Spinal cord (tissue), 9 donors: ENCODE measurements at regions not wholly inside any gene's neighbourhood (a gene's known extent, or its start where the extent isn't known, plus 50 kb on each side); places are given as distances from the start of the nearest gene placed in this dataset.

ENCODE experiments used
- DNase-seq, 6 donors: peaks; one replicate each; pipeline versions ENCODE4 v3.0.0 to v3.0.0-alpha.2; 2013 to 2015; ENCODE audit warnings: low spot score in 6 of 6, low read depth in 4 of 6
- H3K27ac ChIP-seq: one replicate; pipeline ENCODE4 v1.5.1; 2013; ENCODE audit warnings: low read depth, low read length, control low read depth
- H3K27me3 ChIP-seq: one replicate; pipeline ENCODE4 v1.6.1; 2013; ENCODE audit warnings: low read length; ENCODE audit not compliant: control insufficient read depth, insufficient read depth
- H3K36me3 ChIP-seq: one replicate; pipeline ENCODE4 v1.6.1; 2013; ENCODE audit warnings: low read length; ENCODE audit not compliant: control insufficient read depth, insufficient read depth
- H3K4me1 ChIP-seq: one replicate; pipeline ENCODE4 v1.6.1; 2013; ENCODE audit warnings: low read length; ENCODE audit not compliant: control insufficient read depth, insufficient read depth
- H3K4me3 ChIP-seq: one replicate; pipeline ENCODE4 v1.5.1; 2013; ENCODE audit warnings: low read depth, low read length, control low read depth
- H3K9me3 ChIP-seq: one replicate; pipeline ENCODE4 v1.6.1; 2013; ENCODE audit warnings: low read length; ENCODE audit not compliant: control insufficient read depth, insufficient read depth
- WGBS: methylation state at CpG from one replicate; pipeline ENCODE4 v1.1.5; 2013; ENCODE audit warnings: missing lambda C conversion rate; ENCODE audit not compliant: insufficient coverage; 5-methylcytosine and 5-hydroxymethylcytosine counted together
- donor health status: healthy.

DNA sequence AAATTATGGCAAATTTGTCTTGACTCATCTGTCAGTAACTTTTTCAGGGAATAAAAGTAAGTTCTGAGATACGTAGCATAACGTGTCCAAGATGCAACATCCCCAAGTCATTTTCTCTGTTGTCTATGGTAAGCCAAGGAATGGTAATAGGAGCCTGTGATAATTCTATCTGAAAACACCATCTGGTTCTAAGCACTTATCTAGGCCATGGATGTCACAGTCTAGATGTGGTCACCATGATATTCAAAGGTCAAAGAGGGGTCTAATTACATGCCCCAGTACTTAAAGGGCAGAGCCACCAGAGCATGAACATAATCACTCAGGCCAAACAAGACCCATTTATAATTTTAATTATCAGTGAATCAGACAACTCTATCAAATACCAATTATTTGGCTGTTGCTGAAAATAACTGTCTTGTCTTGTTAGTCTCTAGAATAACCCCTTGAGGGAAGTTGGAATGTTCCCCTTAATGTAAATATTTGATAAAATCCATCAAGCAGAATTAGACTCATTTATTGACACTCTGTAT lies 225.1 kb upstream of the MPPED2 start:
- Histone ChIP-seq H3K4me3 (no peak overlapping the region), H3K27ac (no peak overlapping the region), H3K36me3 (no peaks in the 10 kb centered on the region), H3K9me3 (peaks cover 3% of the 10 kb centered on the region), H3K27me3 (no peaks in the 10 kb centered on the region), H3K4me1 (no peaks in the 10 kb centered on the region)
- no peak for DNase-seq
- 100% methylated on average over 1 of the region's 2 CpGs for WGBS

GRCh38 chr11:30810116-30810515 lies 224.0 kb upstream of the MPPED2 start:
- Histone ChIP-seq H3K27me3 (no peaks in the 10 kb centered on the region), H3K9me3 (peaks cover 3% of the 10 kb centered on the region), H3K27ac (no peak overlapping the region), H3K4me1 (no peaks in the 10 kb centered on the region), H3K4me3 (no peak overlapping the region), H3K36me3 (no peaks in the 10 kb centered on the region)
- no CpG with 5 or more reads among the region's 2 CpGs for WGBS
- DNase-seq, result peak in 1 of 6 donors; percentile 70

- no peak for DNase-seq
- H3K9me3 ChIP-seq, result no peaks in the 10 kb centered on the region
- H3K27ac ChIP-seq, result no peak overlapping the region
- no CpG with 5 or more reads among the region's 4 CpGs for WGBS
- H3K4me1 ChIP-seq, result no peaks in the 10 kb centered on the region
- no peaks in the 10 kb centered on the region for H3K36me3 ChIP-seq
- H3K27me3 ChIP-seq, result no peaks in the 10 kb centered on the region
- H3K4me3 ChIP-seq, result no peak overlapping the region
These were observed 215.2 kb upstream of the MPPED2 start for GRCh38 chr11:30801357-30801756.

DNA sequence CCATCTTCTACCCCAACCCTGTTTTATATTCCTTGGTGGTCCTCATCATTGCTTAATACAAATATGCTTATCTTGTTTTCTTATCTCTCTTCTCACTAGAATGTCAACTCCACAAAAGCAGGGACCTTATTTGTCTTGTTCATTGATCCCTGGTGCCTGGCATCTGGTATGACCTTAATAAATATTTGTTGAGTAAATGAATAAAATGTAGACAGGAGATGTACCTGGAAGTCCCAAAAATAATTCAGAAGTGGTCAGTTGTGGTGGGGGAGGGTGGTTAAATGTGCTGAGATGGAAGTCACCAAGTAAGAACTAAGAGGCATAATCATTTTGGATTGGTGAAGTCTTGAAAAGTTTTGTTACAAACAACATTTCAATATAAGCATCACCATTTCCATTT lies 214.8 kb upstream of the MPPED2 start:
- H3K4me1 ChIP-seq, result no peaks in the 10 kb centered on the region
- H3K27ac ChIP-seq, result no peak overlapping the region
- DNase-seq, result no peak
- H3K36me3 ChIP-seq, result no peaks in the 10 kb centered on the region
- H3K9me3 ChIP-seq, result no peaks in the 10 kb centered on the region
- H3K27me3 ChIP-seq, result no peaks in the 10 kb centered on the region
- H3K4me3 ChIP-seq, result no peak overlapping the region

GRCh38 chr11:30798547-30799236 lies 212.5 kb upstream of the MPPED2 start:
- H3K4me3 ChIP-seq, result no peak overlapping the region
- no peaks in the 10 kb centered on the region for H3K9me3 ChIP-seq
- H3K36me3 ChIP-seq, result no peaks in the 10 kb centered on the region
- DNase-seq, result no peak
- no peaks in the 10 kb centered on the region for H3K27me3 ChIP-seq
- 90% methylated on average over 2 of the region's 3 CpGs for WGBS
- H3K27ac ChIP-seq, result no peak overlapping the region
- H3K4me1 ChIP-seq, result no peaks in the 10 kb centered on the region

- no peak overlapping the region for H3K4me3 ChIP-seq
- 64% methylated on average over 3 of the region's 4 CpGs for WGBS
- no peaks in the 10 kb centered on the region for H3K9me3 ChIP-seq
- H3K27ac ChIP-seq, result no peak overlapping the region
- H3K36me3 ChIP-seq, result no peaks in the 10 kb centered on the region
- no peaks in the 10 kb centered on the region for H3K4me1 ChIP-seq
- DNase-seq, result no peak
- H3K27me3 ChIP-seq, result no peaks in the 10 kb centered on the region
These were observed 203.1 kb upstream of the MPPED2 start for GRCh38 chr11:30789270-30789669.

GRCh38 chr11:30788849-30789248 lies 202.7 kb upstream of the MPPED2 start:
- WGBS, result 90% methylated on average over 1 of the region's 2 CpGs
- Histone ChIP-seq H3K27ac (no peak overlapping the region), H3K4me3 (no peak overlapping the region), H3K27me3 (no peaks in the 10 kb centered on the region), H3K9me3 (no peaks in the 10 kb centered on the region), H3K36me3 (no peaks in the 10 kb centered on the region), H3K4me1 (no peaks in the 10 kb centered on the region)
- DNase-seq, result no peak

DNA sequence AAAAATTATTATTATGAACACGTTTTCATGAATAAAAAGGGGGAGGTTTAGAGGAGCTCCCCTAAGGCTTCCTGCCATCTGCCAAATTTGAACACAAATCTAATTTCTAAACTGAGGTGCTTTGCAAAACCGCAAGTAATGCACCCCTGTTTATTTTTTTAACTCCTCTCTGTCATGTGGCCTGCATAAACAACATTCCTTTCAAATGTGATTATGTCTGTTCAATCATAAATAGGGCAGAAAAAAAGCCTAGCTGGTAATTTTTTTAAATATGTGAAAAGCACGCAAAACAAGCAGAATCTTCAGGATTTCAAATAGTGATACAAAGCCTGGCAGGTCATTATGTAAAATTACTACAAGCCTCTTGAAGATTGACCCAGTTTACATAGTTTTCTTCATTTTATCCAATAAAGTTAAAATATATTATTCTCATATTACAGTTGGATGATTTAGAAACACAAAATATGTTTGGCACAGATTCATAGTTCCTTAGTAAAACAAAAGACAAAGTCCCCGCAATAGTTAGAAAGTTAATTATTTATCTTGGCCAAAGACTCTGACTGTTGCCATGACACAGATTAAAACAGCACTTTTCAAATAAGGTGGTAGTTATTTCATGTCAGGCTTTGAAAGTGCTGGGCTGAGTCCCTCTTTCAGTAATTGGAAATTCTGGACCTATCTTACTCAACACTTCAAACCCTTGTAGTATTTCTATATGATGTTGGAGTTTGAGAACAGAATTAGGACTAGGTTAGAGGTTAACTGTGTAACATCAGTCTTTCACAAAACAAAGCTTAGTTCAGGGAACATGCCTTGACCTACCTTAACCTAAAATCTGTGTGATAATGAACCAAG lies 200.3 kb upstream of the MPPED2 start:
- Histone ChIP-seq H3K4me3 (no peak overlapping the region), H3K36me3 (no peaks in the 10 kb centered on the region), H3K27me3 (no peaks in the 10 kb centered on the region), H3K9me3 (no peaks in the 10 kb centered on the region), H3K27ac (no peak overlapping the region), H3K4me1 (no peaks in the 10 kb centered on the region)
- WGBS, result no CpG with 5 or more reads among the region's 4 CpGs
- DNase-seq, result peak in 1 of 6 donors; percentile 14

DNA sequence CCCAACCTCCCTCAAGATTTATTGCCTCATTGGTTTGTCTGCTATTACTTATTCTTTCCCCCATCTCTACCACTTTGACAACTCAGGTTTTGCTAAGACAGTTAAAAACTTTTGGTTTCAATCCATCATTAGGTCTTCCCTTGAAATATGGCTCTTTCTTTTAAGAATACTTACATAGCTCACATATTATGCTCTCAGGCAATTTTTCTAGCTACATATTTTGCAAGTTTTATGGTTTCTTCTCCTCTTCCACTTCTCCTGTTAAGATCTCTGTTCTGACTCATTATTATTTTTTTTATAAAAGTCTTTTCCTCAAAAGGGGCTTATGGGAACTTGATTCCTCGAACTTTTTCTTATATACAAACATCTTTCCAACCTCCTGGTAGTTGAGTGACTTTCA lies 192.4 kb upstream of the MPPED2 start:
- Histone ChIP-seq H3K27ac (no peak overlapping the region), H3K9me3 (no peaks in the 10 kb centered on the region), H3K27me3 (no peaks in the 10 kb centered on the region), H3K4me1 (peaks cover 4% of the 10 kb centered on the region), H3K4me3 (no peak overlapping the region), H3K36me3 (no peaks in the 10 kb centered on the region)
- DNase-seq, result no peak
- no CpG with 5 or more reads among the region's 1 CpG for WGBS

GRCh38 chr11:30775233-30775522 lies 189.0 kb upstream of the MPPED2 start:
- DNase-seq, result peak in 1 of 6 donors; percentile 4
- Histone ChIP-seq H3K27ac (peak overlapping the region; percentile 44), H3K36me3 (no peaks in the 10 kb centered on the region), H3K9me3 (no peaks in the 10 kb centered on the region), H3K27me3 (no peaks in the 10 kb centered on the region), H3K4me3 (no peak overlapping the region), H3K4me1 (peaks cover 4% of the 10 kb centered on the region)
- WGBS, result 29% methylated on average over 1 of the region's 1 CpG
